Activated CD8-positive, alpha-beta T cell treated with anti-CD3 and anti-CD28 coated beads, Interleukin-2, amount 10 ng/mL, durations not matched to agents 7 days and 5 days (primary cell): ENCODE measurements at regions not wholly inside any gene's neighbourhood (a gene's known extent, or its start where the extent isn't known, plus 50 kb on each side); places are given as distances from the start of the nearest gene placed in this dataset.
A peak's percentile ranks its signal among the peaks of the same experiment; 100 is the strongest.

Experiments used
- ATAC-seq: fragments of 150-1000 bp; cut with Tn5 transposase; one replicate; pipeline ENCODE4 v1.10.0; 2021; ENCODE audit warnings: moderate library complexity
- CTCF ChIA-PET: fragments of 350-600 bp; sonication (Branson Sonifier 250); formaldehyde crosslinking; loops from one replicate; lab custom pipeline; 2021; ENCODE audit warnings: antibody characterized with exemption; lab: Charles Lee
- POLR2A ChIA-PET: fragments of 350-600 bp; sonication (Branson Sonifier 250); formaldehyde crosslinking; loops from one replicate; lab custom pipeline; 2021; ENCODE audit warnings: antibody characterized with exemption; lab: Charles Lee
- DNase-seq: peaks from one replicate; pipeline ENCODE4 v3.0.0-alpha.2; 2020
- H3K27ac Mint-ChIP-seq: one replicate; pipeline ENCODE4 v1.8.0; 2021; ENCODE audit warnings: mild to moderate bottlenecking, mixed read lengths
- H3K27me3 Mint-ChIP-seq: one replicate; pipeline ENCODE4 v1.8.0; 2021; ENCODE audit warnings: low read depth, mixed read lengths
- H3K36me3 Mint-ChIP-seq: one replicate; pipeline ENCODE4 v1.8.0; 2021; ENCODE audit warnings: low read depth, mixed read lengths
- H3K4me1 Mint-ChIP-seq: one replicate; pipeline ENCODE4 v1.8.0; 2021; ENCODE audit warnings: low read depth, mixed read lengths
- H3K4me3 Mint-ChIP-seq: one replicate; pipeline ENCODE4 v1.8.0; 2021; ENCODE audit warnings: mild to moderate bottlenecking, mixed read lengths
- H3K9me3 Mint-ChIP-seq: one replicate; pipeline ENCODE4 v1.8.0; 2022; ENCODE audit warnings: mixed read lengths; ENCODE audit not compliant: insufficient read depth

DNA sequence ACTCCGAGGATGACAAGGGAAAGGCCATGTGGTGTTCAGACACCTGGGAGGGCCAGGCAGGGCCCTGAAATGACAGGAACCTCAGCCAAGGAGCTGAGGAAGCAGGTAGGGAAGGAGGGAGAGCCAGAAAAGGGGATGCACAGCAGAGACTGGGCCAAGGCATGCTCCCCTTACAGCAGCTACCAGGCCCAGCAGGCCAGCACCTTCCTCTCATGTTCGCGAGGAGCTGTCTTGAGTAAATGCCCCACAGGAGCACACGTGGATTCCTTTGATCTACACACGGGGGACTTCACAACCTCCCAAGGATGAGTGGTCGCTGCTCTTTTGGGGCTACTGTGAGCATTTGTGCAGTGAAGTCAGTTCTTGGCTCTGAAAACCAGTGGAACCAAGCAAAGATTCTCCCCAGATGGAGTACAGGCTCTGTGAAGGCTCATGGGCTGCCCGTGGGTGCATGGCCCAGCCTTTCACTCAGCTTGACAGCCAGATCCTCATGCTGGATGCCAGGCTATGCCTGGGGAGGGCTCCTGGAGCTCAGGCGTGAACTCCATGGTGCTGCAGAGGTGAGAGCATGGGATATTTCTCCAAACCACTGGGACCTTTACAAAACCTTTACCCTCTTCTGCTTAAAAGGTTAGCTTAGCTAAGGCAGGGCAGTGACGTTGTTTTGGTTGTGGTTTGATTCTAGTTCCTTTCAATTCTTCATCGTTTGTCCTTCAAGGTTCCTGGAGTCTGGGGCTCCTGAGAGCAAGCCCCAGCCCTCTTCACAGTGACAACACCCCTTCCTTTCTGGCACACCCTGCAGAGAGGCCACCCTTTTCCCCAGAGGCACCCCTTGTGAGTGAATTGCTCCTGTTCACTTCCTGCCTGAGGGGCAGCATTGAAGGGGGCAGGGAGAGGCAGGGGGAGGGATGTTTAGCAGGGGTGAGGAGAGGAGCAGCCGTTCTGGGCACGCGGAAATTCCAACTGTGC lies 74.2 kb upstream of the ZPBP start:
- H3K4me3 Mint-ChIP-seq, result no peak overlapping the region
- peak; percentile 46 for DNase-seq
- peaks cover 2% of the 10 kb centered on the region for H3K27me3 Mint-ChIP-seq
- peaks cover 53% of the 10 kb centered on the region for H3K4me1 Mint-ChIP-seq
- no peaks in the 10 kb centered on the region for H3K36me3 Mint-ChIP-seq
- peak overlapping the region; percentile 87 for H3K27ac Mint-ChIP-seq
- ATAC-seq, result peak; percentile 52
- no peaks in the 10 kb centered on the region for H3K9me3 Mint-ChIP-seq
- ChIA-PET CTCF (interaction anchor here (1.0 to 1.9 kb wide), 5 partner anchors 9 to 251 kb away, joined by 3 to 7 read pairs (median 4); no protein-coding TSS in a partner anchor), POLR2A (interaction anchor here (0.7 kb wide), 1 partner anchor 11 kb away, joined by 5 read pairs; no protein-coding TSS in a partner anchor)

- no peaks in the 10 kb centered on the region for H3K9me3 Mint-ChIP-seq
- ATAC-seq, result peak; percentile 79
- H3K4me3 Mint-ChIP-seq, result peak overlapping the region; percentile 50
- peak overlapping the region; percentile 84 for H3K27ac Mint-ChIP-seq
- no peaks in the 10 kb centered on the region for H3K27me3 Mint-ChIP-seq
- POLR2A ChIA-PET, result interaction anchor here (0.9 to 1.1 kb wide), 2 partner anchors 8 to 9 kb away, joined by 3 read pairs; no protein-coding TSS in a partner anchor
- no peaks in the 10 kb centered on the region for H3K36me3 Mint-ChIP-seq
- peak; percentile 56 for DNase-seq
- CTCF ChIA-PET, result interaction anchor here (1.0 to 1.6 kb wide), 4 partner anchors 12 to 72 kb away, joined by 3 to 6 read pairs (median 4); no protein-coding TSS in a partner anchor
- H3K4me1 Mint-ChIP-seq, result peaks cover 68% of the 10 kb centered on the region
Measured at GRCh38 chr7:50164559-50165170, 71.6 kb upstream of the ZPBP start.

GRCh38 chr7:50160206-50160605 lies 67.2 kb upstream of the ZPBP start:
- Mint-ChIP-seq H3K4me3 (no peak overlapping the region), H3K4me1 (peaks cover 59% of the 10 kb centered on the region), H3K27me3 (no peaks in the 10 kb centered on the region), H3K36me3 (no peaks in the 10 kb centered on the region), H3K9me3 (no peaks in the 10 kb centered on the region), H3K27ac (no peak overlapping the region)
- ChIA-PET CTCF (no interaction called here), POLR2A (interaction anchor here (0.7 kb wide), 1 partner anchor 14 kb away, joined by 3 read pairs; no protein-coding TSS in a partner anchor)
- DNase-seq (no peak), ATAC-seq (no peak)

DNA sequence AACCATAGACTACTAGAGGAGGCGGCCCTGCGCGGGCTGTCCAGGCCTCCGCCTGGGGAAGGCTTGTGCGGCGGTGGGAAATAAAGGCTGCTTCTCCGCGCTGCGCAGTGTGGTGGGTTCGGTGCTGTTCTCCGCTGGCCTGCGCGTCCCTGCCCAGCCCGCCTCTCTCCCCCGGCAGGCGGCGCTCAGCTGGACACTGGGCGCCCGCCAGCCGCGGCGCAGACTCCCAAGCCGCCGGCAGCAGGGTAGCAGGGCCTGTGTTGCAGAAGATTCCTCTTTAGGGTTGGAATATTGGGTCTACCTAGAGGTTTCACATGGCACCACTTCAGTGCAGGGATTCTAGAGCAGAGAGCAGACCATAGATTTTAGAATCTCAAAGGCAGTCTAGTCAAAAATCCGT lies 66.1 kb upstream of the ZPBP start:
- no peak overlapping the region for H3K27ac Mint-ChIP-seq
- ATAC-seq, result no peak
- POLR2A ChIA-PET, result no interaction called here

GRCh38 chr7:50156706-50157105 lies 63.7 kb upstream of the ZPBP start:
- Mint-ChIP-seq H3K9me3 (no peaks in the 10 kb centered on the region), H3K4me1 (peaks cover 50% of the 10 kb centered on the region), H3K4me3 (peak overlapping the region; percentile 44), H3K36me3 (no peaks in the 10 kb centered on the region), H3K27me3 (no peaks in the 10 kb centered on the region), H3K27ac (peak overlapping the region; percentile 88)
- ChIA-PET POLR2A (interaction anchor here (0.7 to 1.4 kb wide), 5 partner anchors 8 to 125 kb away, joined by 3 to 10 read pairs (median 5); no protein-coding TSS in a partner anchor), CTCF (interaction anchor here (0.8 to 2.9 kb wide), 8 partner anchors 10 to 212 kb away, joined by 3 to 33 read pairs (median 4); no protein-coding TSS in a partner anchor)
- ATAC-seq (peak; percentile 38), DNase-seq (no peak)

More for the DNA sequence above, 66.1 kb upstream of the ZPBP start:
- Mint-ChIP-seq H3K36me3 (no peaks in the 10 kb centered on the region), H3K27me3 (no peaks in the 10 kb centered on the region), H3K4me1 (peaks cover 55% of the 10 kb centered on the region), H3K9me3 (no peaks in the 10 kb centered on the region), H3K4me3 (no peak overlapping the region)
- CTCF ChIA-PET, result no interaction called here
- DNase-seq, result no peak

GRCh38 chr7:50156163-50156562 lies 63.1 kb upstream of the ZPBP start:
- H3K9me3 Mint-ChIP-seq, result no peaks in the 10 kb centered on the region
- no peaks in the 10 kb centered on the region for H3K27me3 Mint-ChIP-seq
- H3K27ac Mint-ChIP-seq, result peak overlapping the region; percentile 88
- no peaks in the 10 kb centered on the region for H3K36me3 Mint-ChIP-seq
- ChIA-PET POLR2A (interaction anchor here (0.7 to 1.4 kb wide), 6 partner anchors 8 to 126 kb away, joined by 3 to 10 read pairs (median 5); no protein-coding TSS in a partner anchor), CTCF (interaction anchor here (0.8 to 2.9 kb wide), 9 partner anchors 10 to 213 kb away, joined by 3 to 33 read pairs (median 4); no protein-coding TSS in a partner anchor)
- ATAC-seq (peak; percentile 31), DNase-seq (no peak)
- H3K4me3 Mint-ChIP-seq, result peak overlapping the region; percentile 44
- H3K4me1 Mint-ChIP-seq, result peaks cover 51% of the 10 kb centered on the region

GRCh38 chr7:50155755-50156154 lies 62.7 kb upstream of the ZPBP start:
- POLR2A ChIA-PET, result interaction anchor here (0.7 to 1.4 kb wide), 3 partner anchors 8 to 126 kb away, joined by 3 to 10 read pairs (median 5); no protein-coding TSS in a partner anchor
- Mint-ChIP-seq H3K4me3 (no peak overlapping the region), H3K9me3 (no peaks in the 10 kb centered on the region), H3K4me1 (peaks cover 48% of the 10 kb centered on the region), H3K36me3 (no peaks in the 10 kb centered on the region), H3K27me3 (no peaks in the 10 kb centered on the region), H3K27ac (peak overlapping the region; percentile 12)
- DNase-seq (no peak), ATAC-seq (peak; percentile 33)
- CTCF ChIA-PET, result interaction anchor here (0.8 to 2.9 kb wide), 7 partner anchors 10 to 213 kb away, joined by 3 to 33 read pairs (median 5); no protein-coding TSS in a partner anchor

GRCh38 chr7:50153995-50154394 lies 60.9 kb upstream of the ZPBP start:
- ATAC-seq (no peak), DNase-seq (no peak)
- POLR2A ChIA-PET, result no interaction called here
- Mint-ChIP-seq H3K4me3 (no peak overlapping the region), H3K9me3 (no peaks in the 10 kb centered on the region), H3K27me3 (no peaks in the 10 kb centered on the region), H3K27ac (no peak overlapping the region), H3K36me3 (no peaks in the 10 kb centered on the region), H3K4me1 (peaks cover 59% of the 10 kb centered on the region)
- CTCF ChIA-PET, result no interaction called here

- no peak overlapping the region for H3K27ac Mint-ChIP-seq
- H3K27me3 Mint-ChIP-seq, result no peaks in the 10 kb centered on the region
- H3K4me3 Mint-ChIP-seq, result no peak overlapping the region
- CTCF ChIA-PET, result interaction anchor here (0.8 to 3.4 kb wide), 10 partner anchors 10 to 265 kb away, joined by 3 to 23 read pairs (median 4); no protein-coding TSS in a partner anchor
- ATAC-seq (no peak), DNase-seq (no peak)
- peaks cover 68% of the 10 kb centered on the region for H3K4me1 Mint-ChIP-seq
- POLR2A ChIA-PET, result interaction anchor here (0.6 to 1.7 kb wide), 2 partner anchors 157 to 216 kb away, joined by 5 to 7 read pairs; no protein-coding TSS in a partner anchor
- H3K9me3 Mint-ChIP-seq, result no peaks in the 10 kb centered on the region
- H3K36me3 Mint-ChIP-seq, result no peaks in the 10 kb centered on the region
Measured at GRCh38 chr7:50153148-50153547, 60.1 kb upstream of the ZPBP start.

- no peaks in the 10 kb centered on the region for H3K27me3 Mint-ChIP-seq
- H3K27ac Mint-ChIP-seq, result no peak overlapping the region
- H3K4me1 Mint-ChIP-seq, result peaks cover 75% of the 10 kb centered on the region
- H3K4me3 Mint-ChIP-seq, result no peak overlapping the region
- ATAC-seq, result no peak
- H3K9me3 Mint-ChIP-seq, result no peaks in the 10 kb centered on the region
- POLR2A ChIA-PET, result interaction anchor here (1.7 kb wide), 1 partner anchor 158 kb away, joined by 5 read pairs; no protein-coding TSS in a partner anchor
- H3K36me3 Mint-ChIP-seq, result no peaks in the 10 kb centered on the region
- CTCF ChIA-PET, result interaction anchor here (0.6 to 3.4 kb wide), 11 partner anchors 9 to 240 kb away, joined by 3 to 23 read pairs (median 3); no protein-coding TSS in a partner anchor
- no peak for DNase-seq
Measured at GRCh38 chr7:50152486-50152885, 59.4 kb upstream of the ZPBP start.

DNA sequence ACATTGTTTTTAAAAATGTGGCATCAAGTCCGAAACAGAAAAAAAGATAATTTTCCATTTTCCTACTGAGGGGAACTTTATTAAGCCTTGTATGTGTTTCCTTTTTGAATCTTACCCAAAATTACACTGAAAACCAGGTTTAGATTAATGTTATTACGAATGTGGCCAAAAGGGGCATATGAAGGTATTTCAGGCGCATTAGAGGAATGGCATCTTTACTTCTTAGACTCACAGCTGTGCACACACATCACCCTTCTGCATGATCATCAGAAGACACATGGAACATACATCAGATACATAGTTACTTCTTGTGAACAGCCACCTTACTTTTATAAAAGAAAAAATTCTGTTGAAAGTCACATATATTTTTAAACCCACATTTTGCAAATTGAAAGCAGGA lies 58.6 kb upstream of the ZPBP start:
- DNase-seq (no peak), ATAC-seq (no peak)
- Mint-ChIP-seq H3K4me1 (peaks cover 75% of the 10 kb centered on the region), H3K36me3 (no peaks in the 10 kb centered on the region), H3K9me3 (no peaks in the 10 kb centered on the region), H3K27me3 (no peaks in the 10 kb centered on the region), H3K4me3 (no peak overlapping the region), H3K27ac (no peak overlapping the region)
- ChIA-PET CTCF (interaction anchor here (1.7 to 3.4 kb wide), 4 partner anchors 9 to 227 kb away, joined by 3 to 23 read pairs (median 10); no protein-coding TSS in a partner anchor), POLR2A (interaction anchor here (1.7 kb wide), 1 partner anchor 159 kb away, joined by 5 read pairs; no protein-coding TSS in a partner anchor)
